ENCODE measurements at regions not wholly inside any gene's neighbourhood (a gene's known extent, or its start where the extent isn't known, plus 50 kb on each side); places are given as distances from the start of the nearest gene placed in this dataset.

DNA sequence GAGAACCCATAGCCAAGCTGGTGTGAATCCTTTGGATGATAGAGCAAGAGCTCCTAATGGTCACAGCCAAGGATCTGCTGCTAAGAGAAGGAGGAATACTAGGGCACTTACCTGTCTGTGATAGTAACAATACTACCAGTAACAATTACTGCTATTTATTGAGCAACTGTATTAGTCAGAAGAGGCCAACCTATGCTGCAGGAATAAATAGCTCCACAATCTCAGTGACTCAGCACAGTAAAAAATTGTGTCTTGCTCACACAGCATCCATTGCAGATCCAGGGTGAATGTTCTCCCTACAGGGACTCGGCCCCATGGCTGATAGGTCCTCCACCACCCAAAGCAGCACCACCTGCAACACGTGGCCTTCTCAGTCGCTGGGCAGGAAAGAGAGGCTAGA lies 257.6 kb upstream of the ZMIZ1 start:
- TF ChIP-seq, protein P1, sequence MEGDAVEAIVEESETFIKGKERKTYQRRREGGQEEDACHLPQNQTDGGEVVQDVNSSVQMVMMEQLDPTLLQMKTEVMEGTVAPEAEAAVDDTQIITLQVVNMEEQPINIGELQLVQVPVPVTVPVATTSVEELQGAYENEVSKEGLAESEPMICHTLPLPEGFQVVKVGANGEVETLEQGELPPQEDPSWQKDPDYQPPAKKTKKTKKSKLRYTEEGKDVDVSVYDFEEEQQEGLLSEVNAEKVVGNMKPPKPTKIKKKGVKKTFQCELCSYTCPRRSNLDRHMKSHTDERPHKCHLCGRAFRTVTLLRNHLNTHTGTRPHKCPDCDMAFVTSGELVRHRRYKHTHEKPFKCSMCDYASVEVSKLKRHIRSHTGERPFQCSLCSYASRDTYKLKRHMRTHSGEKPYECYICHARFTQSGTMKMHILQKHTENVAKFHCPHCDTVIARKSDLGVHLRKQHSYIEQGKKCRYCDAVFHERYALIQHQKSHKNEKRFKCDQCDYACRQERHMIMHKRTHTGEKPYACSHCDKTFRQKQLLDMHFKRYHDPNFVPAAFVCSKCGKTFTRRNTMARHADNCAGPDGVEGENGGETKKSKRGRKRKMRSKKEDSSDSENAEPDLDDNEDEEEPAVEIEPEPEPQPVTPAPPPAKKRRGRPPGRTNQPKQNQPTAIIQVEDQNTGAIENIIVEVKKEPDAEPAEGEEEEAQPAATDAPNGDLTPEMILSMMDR (IDR thresholded peaks at IDR 0.05): no peak
- Histone ChIP-seq H3K27ac (no peak overlapping the region), H3K4me1 (peaks cover 3 to 25% (median 8%) of the 10 kb centered on the region in 9 donors), H3K27me3 (no peaks in the 10 kb centered on the region), H3K9me3 (no peaks in the 10 kb centered on the region), H3K4me3 (no peak overlapping the region), H3K36me3 (no peaks in the 10 kb centered on the region)
- 80 to 86% methylated on average over 3 of the region's 3 CpGs for WGBS, 2 donors
- DNase-seq (no peak), ATAC-seq (no peak)
- intact Hi-C loops (cut with DNase I): no loop called here

DNA sequence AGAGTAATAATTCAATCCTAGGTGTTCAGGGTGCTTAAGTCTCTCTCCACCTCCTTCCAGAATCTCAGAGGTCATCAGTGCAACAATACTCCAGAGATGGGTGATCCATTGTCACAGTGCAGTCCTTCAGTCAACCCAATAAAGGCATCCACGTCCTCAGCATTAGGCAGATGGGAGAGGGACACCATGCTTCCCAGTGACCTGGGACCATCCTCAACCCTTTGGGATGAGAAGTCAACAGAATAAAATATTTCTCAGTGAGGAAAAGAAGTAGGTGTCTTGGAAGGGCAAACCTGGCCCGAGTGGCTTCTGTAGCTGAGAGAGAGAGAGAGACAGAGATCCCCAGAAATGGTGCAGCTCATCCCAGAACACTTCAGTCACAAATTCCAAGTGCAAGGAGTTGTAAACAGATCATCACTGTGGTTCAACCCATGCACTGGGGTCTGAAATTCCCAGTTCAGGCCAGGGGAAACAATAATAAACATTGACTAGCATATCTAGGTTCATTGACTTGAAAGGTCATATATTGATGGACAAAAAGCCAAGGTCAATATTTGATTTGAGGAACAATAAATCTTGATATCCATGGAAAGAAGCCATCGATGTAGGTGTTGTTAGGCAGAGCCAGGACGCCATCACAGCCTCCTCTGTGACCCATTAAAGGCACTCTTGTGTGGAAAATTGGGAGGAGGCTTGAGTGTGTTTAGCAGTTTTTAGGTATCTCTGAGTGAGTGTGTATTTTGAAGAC lies 256.0 kb upstream of the ZMIZ1 start:
- Histone ChIP-seq H3K27me3 (no peaks in the 10 kb centered on the region), H3K9me3 (no peaks in the 10 kb centered on the region), H3K27ac (no peak overlapping the region), H3K36me3 (no peaks in the 10 kb centered on the region), H3K4me1 (peaks cover 0 to 9% (median 1%) of the 10 kb centered on the region in 9 donors), H3K4me3 (no peak overlapping the region)
- no peak for DNase-seq
- intact Hi-C loops (cut with DNase I): no loop called here
- no peak for ATAC-seq
- TF ChIP-seq, protein P1 (IDR thresholded peaks at IDR 0.05): no peak
- 85 to 89% methylated on average over 4 of the region's 4 CpGs for WGBS, 2 donors

DNA sequence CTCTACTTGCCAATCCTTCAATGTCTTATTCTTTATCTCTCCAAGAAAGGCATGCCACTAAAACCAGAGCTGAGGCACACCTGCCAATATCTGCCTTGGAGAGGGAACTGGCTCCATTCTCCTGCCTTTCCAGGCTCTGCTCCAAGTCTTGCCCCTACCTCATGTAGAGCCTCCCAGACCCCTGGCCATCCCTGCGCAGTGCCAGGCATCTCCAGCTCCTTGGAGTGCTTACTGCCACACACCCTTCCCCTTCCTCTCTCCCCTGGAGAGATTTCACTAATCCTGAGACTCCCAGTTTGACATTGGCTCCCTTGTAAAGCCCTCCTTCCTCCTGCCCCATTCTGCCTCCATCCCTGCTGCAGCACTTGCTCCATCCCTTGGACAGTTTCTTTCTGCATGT lies 255.2 kb upstream of the ZMIZ1 start:
- DNase-seq (no peak), ATAC-seq (no peak)
- intact Hi-C loops (cut with DNase I): no loop called here
- Histone ChIP-seq H3K4me3 (no peak overlapping the region), H3K27ac (no peak overlapping the region), H3K4me1 (peaks cover 0 to 9% (median 0%) of the 10 kb centered on the region in 9 donors), H3K27me3 (no peaks in the 10 kb centered on the region), H3K36me3 (no peaks in the 10 kb centered on the region), H3K9me3 (no peaks in the 10 kb centered on the region)
- 93 to 94% methylated on average over 1 of the region's 1 CpG for WGBS, 2 donors
- TF ChIP-seq, protein P1 (IDR thresholded peaks at IDR 0.05): no peak

DNA sequence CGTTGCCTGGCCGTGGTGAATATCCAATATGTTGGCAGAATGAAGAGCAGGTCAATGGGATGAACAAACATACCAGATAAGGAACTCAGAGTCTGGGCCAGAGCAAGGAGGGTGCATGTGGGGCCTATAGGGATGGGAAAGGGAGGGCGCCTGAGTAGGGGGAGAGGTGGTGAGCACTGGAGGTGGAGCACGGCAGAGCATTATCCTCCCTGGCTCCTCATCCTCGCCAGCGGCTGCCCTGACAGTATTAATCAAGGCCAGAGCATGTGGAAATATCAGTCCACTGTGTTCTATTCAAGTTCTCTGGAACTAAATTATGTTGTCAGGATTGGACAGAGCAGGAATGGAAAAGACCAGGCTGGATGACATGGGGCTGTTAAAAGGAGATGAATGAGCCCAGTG lies 254.8 kb upstream of the ZMIZ1 start:
- intact Hi-C loops (cut with DNase I): no loop called here
- H3K27ac ChIP-seq: no peak overlapping the region
- no peaks in the 10 kb centered on the region for H3K36me3 ChIP-seq
- H3K4me1 ChIP-seq: peaks cover 0 to 9% (median 0%) of the 10 kb centered on the region in 9 donors
- TF ChIP-seq, protein P1 (IDR thresholded peaks at IDR 0.05): no peak
- ATAC-seq: peak in 1 of 8 donors; percentile 50
- WGBS, 2 donors: 61 to 71% methylated on average over 6 of the region's 6 CpGs
- H3K27me3 ChIP-seq: no peaks in the 10 kb centered on the region
- H3K9me3 ChIP-seq: no peaks in the 10 kb centered on the region
- H3K4me3 ChIP-seq: no peak overlapping the region
- DNase-seq: no peak
